ENCODE measurements at regions not wholly inside any gene's neighbourhood (a gene's known extent, or its start where the extent isn't known, plus 50 kb on each side); places are given as distances from the start of the nearest gene placed in this dataset.

GRCh38 chr1:187460093-187460492 is 631.3 kb downstream of the PLA2G4A start (continued):
- TF ChIP-seq ZC3H10 (CRISPR knock-in tag; IDR thresholded peaks at IDR 0.05) (no peak), ZFP3 (CRISPR knock-in tag; IDR thresholded peaks at IDR 0.05) (no peak), TOX (CRISPR knock-in tag; IDR thresholded peaks at IDR 0.05; ENCODE audit: borderline replicate concordance) (no peak), ZNF70 (CRISPR knock-in tag; IDR thresholded peaks at IDR 0.05) (no peak)

GRCh38 chr1:187464320-187464719 is 635.6 kb downstream of the PLA2G4A start:
- no peak for TF ChIP-seq ZFP30 (CRISPR knock-in tag; IDR thresholded peaks at IDR 0.05)
- no peak for TF ChIP-seq ZNF70 (CRISPR knock-in tag; IDR thresholded peaks at IDR 0.05)
- no peak for TF ChIP-seq CSDC2 (CRISPR knock-in tag; IDR thresholded peaks at IDR 0.05)
- TF ChIP-seq ZNF565 (CRISPR knock-in tag; conservative IDR thresholded peaks at IDR 0.05; ENCODE audit: low read depth) = no peak
- no peak for TF ChIP-seq CSRNP3 (CRISPR knock-in tag; IDR thresholded peaks at IDR 0.05)
- TF ChIP-seq CREB5 (CRISPR knock-in tag; IDR thresholded peaks at IDR 0.05; ENCODE audit: low read depth) = no peak
- no peak for TF ChIP-seq ESRRG (CRISPR knock-in tag; IDR thresholded peaks at IDR 0.05)
- no peak for ATAC-seq

- ATAC-seq = no peak
- TF ChIP-seq TSHZ2 (CRISPR knock-in tag; IDR thresholded peaks at IDR 0.05) = no peak
- no peak for TF ChIP-seq ESRRG (CRISPR knock-in tag; IDR thresholded peaks at IDR 0.05)
- no peak for TF ChIP-seq OSR1 (CRISPR knock-in tag; IDR thresholded peaks at IDR 0.05)
- TF ChIP-seq BACH2 (CRISPR knock-in tag; IDR thresholded peaks at IDR 0.05; ENCODE audit: borderline replicate concordance) = no peak
- TF ChIP-seq PATZ1 (CRISPR knock-in tag; IDR thresholded peaks at IDR 0.05; ENCODE audit: borderline replicate concordance) = no peak
- TF ChIP-seq CSDC2 (CRISPR knock-in tag; IDR thresholded peaks at IDR 0.05) = no peak
- no peak for TF ChIP-seq RARB (CRISPR knock-in tag; IDR thresholded peaks at IDR 0.05)
- TF ChIP-seq ARNTL (CRISPR knock-in tag; IDR thresholded peaks at IDR 0.05; ENCODE audit: borderline replicate concordance, low read depth) = no peak
- no peak for TF ChIP-seq ZNF70 (CRISPR knock-in tag; IDR thresholded peaks at IDR 0.05)
- TF ChIP-seq ZFP30 (CRISPR knock-in tag; IDR thresholded peaks at IDR 0.05) = no peak
- TF ChIP-seq CREB5 (CRISPR knock-in tag; IDR thresholded peaks at IDR 0.05; ENCODE audit: low read depth) = no peak
- no peak for TF ChIP-seq ZNF565 (CRISPR knock-in tag; conservative IDR thresholded peaks at IDR 0.05; ENCODE audit: low read depth)
Observed at GRCh38 chr1:187465441-187465840, 636.7 kb downstream of the PLA2G4A start.

- ATAC-seq = no peak
- TF ChIP-seq ZNF565 (CRISPR knock-in tag; conservative IDR thresholded peaks at IDR 0.05; ENCODE audit: low read depth) (no peak), RARB (CRISPR knock-in tag; IDR thresholded peaks at IDR 0.05) (no peak), TSHZ2 (CRISPR knock-in tag; IDR thresholded peaks at IDR 0.05) (no peak), CREB5 (CRISPR knock-in tag; IDR thresholded peaks at IDR 0.05; ENCODE audit: low read depth) (no peak), PPARA (CRISPR knock-in tag; IDR thresholded peaks at IDR 0.05; ENCODE audit: borderline replicate concordance) (no peak), CSRNP3 (CRISPR knock-in tag; IDR thresholded peaks at IDR 0.05) (no peak), TCF4 (CRISPR knock-in tag; IDR thresholded peaks at IDR 0.05; ENCODE audit: borderline replicate concordance) (no peak), TOX (CRISPR knock-in tag; IDR thresholded peaks at IDR 0.05; ENCODE audit: borderline replicate concordance) (no peak), ARNTL (CRISPR knock-in tag; IDR thresholded peaks at IDR 0.05; ENCODE audit: borderline replicate concordance, low read depth) (no peak), SNAI2 (CRISPR knock-in tag; IDR thresholded peaks at IDR 0.05) (no peak), OSR1 (CRISPR knock-in tag; IDR thresholded peaks at IDR 0.05) (no peak), ZFP30 (CRISPR knock-in tag; IDR thresholded peaks at IDR 0.05) (no peak), GLIS3 (CRISPR knock-in tag; IDR thresholded peaks at IDR 0.05) (no peak)
Observed at GRCh38 chr1:187469836-187470235, 641.1 kb downstream of the PLA2G4A start.

All from SK-N-SH treated with all-trans-retinoic acid at 6 μM for 48 hours (cell line).